Loucy (cell line): ENCODE measurements at regions not wholly inside any gene's neighbourhood (a gene's known extent, or its start where the extent isn't known, plus 50 kb on each side); places are given as distances from the start of the nearest gene placed in this dataset.

Experiments
- H2AFZ ChIP-seq: fragments of 200-600 bp; sonication (generic); 2 replicates; pipeline ENCODE4 v1.6.0; 2016; ENCODE audit warnings: antibody characterized with exemption, mild to moderate bottlenecking, low read length, moderate library complexity
- H3F3A ChIP-seq: fragments of 200-600 bp; 2 replicates; pipeline ENCODE4 v1.6.0; 2016; ENCODE audit warnings: antibody characterized with exemption, low read depth, mild to moderate bottlenecking
- H3K27me3 ChIP-seq: fragments of 200-600 bp; sonication (generic); 2 replicates; pipeline ENCODE4 v1.6.1; 2014; ENCODE audit warnings: low read length, mild to moderate bottlenecking; ENCODE audit not compliant: insufficient read depth, poor library complexity, severe bottlenecking
- H3K36me3 ChIP-seq: fragments of 200-600 bp; sonication (generic); 2 replicates; pipeline ENCODE4 v1.6.1; 2016; ENCODE audit warnings: low read length; ENCODE audit not compliant: insufficient read depth
- H3K4me1 ChIP-seq: fragments of 200-600 bp; sonication (generic); 2 replicates; pipeline ENCODE4 v1.5.1; 2014; ENCODE audit warnings: low read length, mild to moderate bottlenecking; ENCODE audit not compliant: insufficient read depth, poor library complexity, severe bottlenecking
- H3K4me2 ChIP-seq: fragments of 200-600 bp; sonication (generic); 2 replicates; pipeline ENCODE4 v1.6.0; 2014; ENCODE audit warnings: antibody characterized with exemption, low read length, low read depth, mild to moderate bottlenecking; ENCODE audit not compliant: poor library complexity, severe bottlenecking
- H3K4me3 ChIP-seq: fragments of 200-600 bp; sonication (generic); 2 replicates; pipeline ENCODE4 v1.5.1; 2014; ENCODE audit warnings: low read length, mild to moderate bottlenecking, mixed read lengths; ENCODE audit not compliant: poor library complexity, severe bottlenecking
- H3K79me2 ChIP-seq: fragments of 200-600 bp; sonication (generic); 2 replicates; pipeline ENCODE4 v1.6.1; 2014; ENCODE audit warnings: low read length; ENCODE audit not compliant: insufficient read depth
- H3K9ac ChIP-seq: fragments of 200-600 bp; sonication (generic); 2 replicates; pipeline ENCODE4 v1.6.0; 2014; ENCODE audit warnings: mild to moderate bottlenecking, low read depth, low read length, moderate library complexity; ENCODE audit not compliant: poor library complexity, severe bottlenecking
- H3K9me2 ChIP-seq: fragments of 200-600 bp; sonication (generic); replicated peaks from 2 replicates; pipeline ENCODE4 v1.6.1; 2016; ENCODE audit warnings: low read depth, low read length, mixed read lengths
- H3K9me3 ChIP-seq: fragments of 200-600 bp; sonication (generic); 2 replicates; pipeline ENCODE4 v1.6.1; 2014; ENCODE audit warnings: mild to moderate bottlenecking, antibody characterized with exemption, low read length, low read depth; ENCODE audit not compliant: insufficient read depth
- H4K20me1 ChIP-seq: fragments of 200-600 bp; sonication (generic); 2 replicates; pipeline ENCODE4 v1.6.0; 2014; ENCODE audit warnings: antibody characterized with exemption, low read length, mild to moderate bottlenecking; ENCODE audit not compliant: insufficient read depth, poor library complexity, severe bottlenecking
- CTCF ChIP-seq: fragments of 200-600 bp; sonication (generic); conservative IDR thresholded peaks from 2 replicates; pipeline ENCODE4 v1.5.1; 2014; ENCODE audit warnings: mild to moderate bottlenecking, antibody characterized with exemption, low read length
- EZH2phosphoT487 ChIP-seq: fragments of 200-600 bp; IDR thresholded peaks from 2 replicates; pipeline ENCODE4 v1.6.1; 2018; ENCODE audit warnings: antibody characterized with exemption, mild to moderate bottlenecking, moderate library complexity, borderline replicate concordance

- TF ChIP-seq CTCF (0 out of 2 replicates have a peak, but pooled peaks have one; percentile 13), EZH2phosphoT487 (no peak)
- no peak overlapping the region for H2AFZ ChIP-seq
Observed at GRCh38 chr6:105509506-105510331, 106.8 kb upstream of the PREP start.

GRCh38 chr6:105507811-105508210 is 104.9 kb upstream of the PREP start:
- TF ChIP-seq CTCF = no peak
- no peak for TF ChIP-seq EZH2phosphoT487
- no peaks in the 10 kb centered on the region for H3K36me3 ChIP-seq
- H3K4me1 ChIP-seq = no peaks in the 10 kb centered on the region

More at GRCh38 chr6:105509506-105510331, 106.8 kb upstream of the PREP start:
- no peaks in the 10 kb centered on the region for H3F3A ChIP-seq
- H3K27me3 ChIP-seq = peaks cover 4% of the 10 kb centered on the region
- no peaks in the 10 kb centered on the region for H3K36me3 ChIP-seq
- no peaks in the 10 kb centered on the region for H3K79me2 ChIP-seq
- H4K20me1 ChIP-seq = no peaks in the 10 kb centered on the region
- H3K9me2 ChIP-seq = no peaks in the 10 kb centered on the region
- no peak overlapping the region for H3K4me3 ChIP-seq
- H3K9ac ChIP-seq = no peak overlapping the region
- no peaks in the 10 kb centered on the region for H3K9me3 ChIP-seq
- no peaks in the 10 kb centered on the region for H3K4me1 ChIP-seq
- no peak overlapping the region for H3K4me2 ChIP-seq

GRCh38 chr6:105504706-105505105 is 101.8 kb upstream of the PREP start:
- H3K9me2 ChIP-seq = no peaks in the 10 kb centered on the region
- no peak overlapping the region for H3K4me2 ChIP-seq

More at GRCh38 chr6:105507811-105508210, 104.9 kb upstream of the PREP start:
- H4K20me1 ChIP-seq = no peaks in the 10 kb centered on the region
- H3K27me3 ChIP-seq = peaks cover 4% of the 10 kb centered on the region
- H3K9me3 ChIP-seq = no peaks in the 10 kb centered on the region
- H3K79me2 ChIP-seq = no peaks in the 10 kb centered on the region
- no peak overlapping the region for H3K4me2 ChIP-seq
- no peaks in the 10 kb centered on the region for H3K9me2 ChIP-seq
- no peaks in the 10 kb centered on the region for H3F3A ChIP-seq
- H2AFZ ChIP-seq = no peak overlapping the region
- H3K4me3 ChIP-seq = no peak overlapping the region
- no peak overlapping the region for H3K9ac ChIP-seq

More at GRCh38 chr6:105504706-105505105, 101.8 kb upstream of the PREP start:
- H3K36me3 ChIP-seq = no peaks in the 10 kb centered on the region
- H3K9me3 ChIP-seq = no peaks in the 10 kb centered on the region
- H3K4me1 ChIP-seq = no peaks in the 10 kb centered on the region
- H2AFZ ChIP-seq = no peak overlapping the region
- no peaks in the 10 kb centered on the region for H4K20me1 ChIP-seq
- H3K9ac ChIP-seq = no peak overlapping the region
- H3K4me3 ChIP-seq = no peak overlapping the region
- no peaks in the 10 kb centered on the region for H3K79me2 ChIP-seq
- no peak for TF ChIP-seq EZH2phosphoT487
- H3K27me3 ChIP-seq = peaks cover 4% of the 10 kb centered on the region
- H3F3A ChIP-seq = no peaks in the 10 kb centered on the region
